HCT116 (cell line): ENCODE measurements at regions not wholly inside any gene's neighbourhood (a gene's known extent, or its start where the extent isn't known, plus 50 kb on each side); places are given as distances from the start of the nearest gene placed in this dataset.

Experiments used
- ATAC-seq: fragments of 200-7000 bp; cut with Tn5 transposase; 2 replicates; pipeline ENCODE4 v1.9.1; 2020; ENCODE audit warnings: mild to moderate bottlenecking, moderate library complexity
- BruUV-seq: library from RNA; stranded (reverse); fragments of 400-500 nt; replicated peaks from 2 replicates; lab custom pipeline; 2021; lab: Mats Ljungman, UMichigan
- CTCF ChIA-PET: fragments of 300-600 bp; sonication (Branson Sonifier 250); formaldehyde crosslinking; loops from one replicate; lab custom pipeline; 2021; ENCODE audit warnings: antibody characterized with exemption; lab: Charles Lee
- POLR2A ChIA-PET: fragments of 300-600, 350-600 bp; sonication (Branson Sonifier 250); formaldehyde crosslinking; loops from one replicate; lab custom pipeline; 2021; ENCODE audit warnings: antibody characterized with exemption; lab: Charles Lee
- RAD21 ChIA-PET, 2 experiments: fragments of 300-600 bp; sonication (Branson Sonifier 250); formaldehyde crosslinking; loops; one replicate each; lab custom pipeline; 2023; ENCODE audit warnings: low total read pairs in 2 of 2; ENCODE audit not compliant: uncharacterized antibody in 2 of 2, unreplicated experiment in 2 of 2, low non-redundant PET in 1 of 2; lab: Charles Lee
- DNase-seq: peaks from one replicate; pipeline ENCODE4 v3.0.0-alpha.2; 2010; ENCODE audit warnings: low read depth, low spot score
- H2AFZ ChIP-seq: fragments of 200-600 bp; shearing (Covaris generic), sonication (generic); 2 replicates; pipeline ENCODE4 v1.6.1; 2017; ENCODE audit warnings: low read depth, mixed run types, mixed read lengths, antibody characterized with exemption, low read length; ENCODE audit not compliant: poor library complexity, severe bottlenecking
- H3K27ac ChIP-seq: 2 replicates; pipeline ENCODE4 v1.5.1; 2012; ENCODE audit warnings: low read depth, low read length
- H3K27me3 ChIP-seq: fragments of 200-600 bp; sonication (generic); 2 replicates; pipeline ENCODE4 v1.6.1; 2016; ENCODE audit warnings: mixed run types, low read length, mixed read lengths; ENCODE audit not compliant: insufficient read depth
- H3K36me3 ChIP-seq, 2 experiments: fragments of 200-500 bp in 1 of 2; fragments of 200-600 bp in 1 of 2; sonication (Bioruptor generic) in 1 of 2; sonication (generic) in 1 of 2; 2 replicates each; pipeline versions ENCODE4 v1.5.1 to v1.6.1; 2014 to 2016; ENCODE audit warnings: low read length in 2 of 2, inconsistent platforms in 1 of 2, mixed read lengths in 1 of 2, mixed run types in 1 of 2; ENCODE audit not compliant: insufficient read depth in 2 of 2, control insufficient read depth in 1 of 2
- H3K4me1 ChIP-seq, 2 experiments: fragments of 200-600 bp in 1 of 2; sonication (generic) in 1 of 2; 2 replicates each; pipeline versions ENCODE4 v1.5.1 to v1.6.1; 2012 to 2017; ENCODE audit warnings: low read length in 2 of 2, inconsistent platforms in 1 of 2, mild to moderate bottlenecking in 1 of 2, mixed read lengths in 1 of 2, mixed run types in 1 of 2, moderate library complexity in 1 of 2; ENCODE audit not compliant: insufficient read depth in 2 of 2, control insufficient read depth in 1 of 2
- H3K4me2 ChIP-seq: fragments of 200-600 bp; sonication (generic); 2 replicates; pipeline ENCODE4 v1.6.1; 2017; ENCODE audit warnings: mixed run types, low read length, mixed read lengths
- H3K4me3 ChIP-seq, 2 experiments: fragments of 200-600 bp in 1 of 2; sonication (generic) in 1 of 2; replicated peaks in 1 of 2; 2 replicates each; pipeline ENCODE4 v1.5.1; 2011 to 2016; ENCODE audit warnings: low read length in 2 of 2, control low read depth in 1 of 2, low read depth in 1 of 2, mild to moderate bottlenecking in 1 of 2, mixed read lengths in 1 of 2, mixed run types in 1 of 2
- H3K79me2 ChIP-seq: fragments of 200-600 bp; sonication (generic); 2 replicates; pipeline ENCODE4 v1.6.1; 2017; ENCODE audit warnings: mild to moderate bottlenecking, mixed run types, low read length, moderate library complexity, mixed read lengths; ENCODE audit not compliant: insufficient read depth
- H3K9ac ChIP-seq: fragments of 200-600 bp; sonication (generic); 2 replicates; pipeline ENCODE4 v1.6.1; 2016; ENCODE audit warnings: low read length, mixed read lengths
- H3K9me2 ChIP-seq: fragments of 200-600 bp; sonication (generic), shearing (Covaris generic); 2 replicates; pipeline ENCODE4 v1.6.1; 2017; ENCODE audit warnings: mixed run types, mild to moderate bottlenecking, moderate library complexity; ENCODE audit not compliant: insufficient read depth
- H3K9me3 ChIP-seq, 2 experiments: fragments of 200-500 bp in 1 of 2; fragments of 200-600 bp in 1 of 2; sonication (Bioruptor generic) in 1 of 2; sonication (generic) in 1 of 2; 2 replicates each; pipeline ENCODE4 v1.6.1; 2014 to 2017; ENCODE audit warnings: low read length in 2 of 2, mixed read lengths in 2 of 2, inconsistent platforms in 1 of 2, low read depth in 1 of 2, mild to moderate bottlenecking in 1 of 2, mixed run types in 1 of 2, moderate library complexity in 1 of 2; ENCODE audit not compliant: control insufficient read depth in 1 of 2, insufficient read depth in 1 of 2
- H4K20me1 ChIP-seq: fragments of 200-600 bp; sonication (generic), shearing (Covaris generic); 2 replicates; pipeline ENCODE4 v1.6.1; 2017; ENCODE audit warnings: mixed run types, mild to moderate bottlenecking, moderate library complexity; ENCODE audit not compliant: insufficient read depth
- CBX3 ChIP-seq: IDR thresholded peaks from 2 replicates; pipeline ENCODE4 v1.6.1; 2012; ENCODE audit warnings: low read depth
- CEBPB ChIP-seq: IDR thresholded peaks from 2 replicates; pipeline ENCODE4 v1.6.1; 2012; ENCODE audit warnings: low read depth
- CTCF ChIP-seq, 3 experiments: fragments of 200-600 bp in 1 of 3; sonication (generic) in 1 of 3; IDR thresholded peaks in 2 of 3; conservative IDR thresholded peaks in 1 of 3; 2 replicates each; pipeline ENCODE4 v1.5.1; 2012 to 2017; ENCODE audit warnings: low read depth in 2 of 3, low read length in 2 of 3, antibody characterized with exemption in 1 of 3, borderline replicate concordance in 1 of 3, control low read depth in 1 of 3, mild to moderate bottlenecking in 1 of 3, mixed read lengths in 1 of 3, mixed run types in 1 of 3, moderate library complexity in 1 of 3; ENCODE audit not compliant: insufficient read depth in 1 of 3
- EGR1 ChIP-seq: IDR thresholded peaks from 2 replicates; pipeline ENCODE4 v1.6.1; 2012; ENCODE audit warnings: low read depth
- ELF1 ChIP-seq: IDR thresholded peaks from 2 replicates; pipeline ENCODE4 v1.6.1; 2012; ENCODE audit warnings: low read depth, borderline replicate concordance
- EZH2 ChIP-seq: fragments of 200-600 bp; sonication (generic); IDR thresholded peaks from 2 replicates; pipeline ENCODE4 v1.6.1; 2017; ENCODE audit warnings: antibody characterized with exemption, mixed run types
- EZH2phosphoT487 ChIP-seq: fragments of 200-600 bp; IDR thresholded peaks from 2 replicates; pipeline ENCODE4 v1.6.1; 2018; ENCODE audit warnings: antibody characterized with exemption, borderline replicate concordance
- JUND ChIP-seq: IDR thresholded peaks from 2 replicates; pipeline ENCODE4 v1.6.1; 2012
- POLR2A ChIP-seq: IDR thresholded peaks from 2 replicates; pipeline ENCODE4 v1.7.0; 2011; ENCODE audit warnings: borderline replicate concordance; ENCODE audit not compliant: insufficient read depth, insufficient read length; ENCODE audit errors: extremely low read depth
- POLR2AphosphoS5 ChIP-seq: IDR thresholded peaks from 2 replicates; pipeline ENCODE4 v1.6.1; 2011; ENCODE audit warnings: mild to moderate bottlenecking, low read depth, low read length, moderate library complexity
- REST ChIP-seq: IDR thresholded peaks from 2 replicates; pipeline ENCODE4 v1.6.1; 2012; ENCODE audit warnings: low read depth
- SP1 ChIP-seq: IDR thresholded peaks from 2 replicates; pipeline ENCODE4 v1.6.1; 2012; ENCODE audit warnings: low read depth
- SRF ChIP-seq: IDR thresholded peaks from 2 replicates; pipeline ENCODE4 v1.6.1; 2012; ENCODE audit warnings: low read depth
- TCF7L2 ChIP-seq: IDR thresholded peaks from 2 replicates; pipeline ENCODE4 v1.7.0; 2011; ENCODE audit warnings: borderline replicate concordance, inconsistent platforms; ENCODE audit not compliant: insufficient read depth, insufficient read length; ENCODE audit errors: extremely low read depth
- ZBTB33 ChIP-seq: IDR thresholded peaks from 2 replicates; pipeline ENCODE4 v1.6.1; 2011; ENCODE audit warnings: mild to moderate bottlenecking, low read length, moderate library complexity; ENCODE audit not compliant: insufficient replicate concordance; ENCODE audit errors: extremely low read depth
- intact Hi-C: fragments of 100-400 bp; cut with micrococcal nuclease; formaldehyde crosslinking; loops from 2 replicates; pipeline ENCODE4 v1.10.0; 2022

GRCh38 chr22:27588268-27588667, 213.3 kb downstream of the MN1 start (continued):
- no peak for TF ChIP-seq REST

GRCh38 chr22:27588915-27589314, 212.6 kb downstream of the MN1 start:
- no peaks in the 10 kb centered on the region for H3K79me2 ChIP-seq
- H3K4me1 ChIP-seq, result no peaks in the 10 kb centered on the region
- CTCF ChIA-PET, result no interaction called here
- DNase-seq (no peak), ATAC-seq (no peak)
- no peaks in the 10 kb centered on the region for H4K20me1 ChIP-seq
- BruUV-seq, result no TSS peak
- no peaks in the 10 kb centered on the region for H3K9me2 ChIP-seq
- no peak overlapping the region for H3K27ac ChIP-seq
- no peak overlapping the region for H2AFZ ChIP-seq
- intact Hi-C loops, result no loop called here
- no peak overlapping the region for H3K4me2 ChIP-seq
- H3K9ac ChIP-seq, result no peak overlapping the region
- RAD21 ChIA-PET, result no interaction called here
- no peaks in the 10 kb centered on the region; the same call in 1 of the 2 replicates for H3K27me3 ChIP-seq
- POLR2A ChIA-PET, result no interaction called here
- no peak overlapping the region for H3K4me3 ChIP-seq
- no peaks in the 10 kb centered on the region for H3K9me3 ChIP-seq
- H3K36me3 ChIP-seq, result no peaks in the 10 kb centered on the region
- TF ChIP-seq REST (no peak), POLR2AphosphoS5 (no peak), EZH2phosphoT487 (no peak), SRF (no peak), ELF1 (no peak), CEBPB (no peak), POLR2A (no peak), CBX3 (no peak), EGR1 (no peak), JUND (no peak), CTCF (IDR thresholded peaks at IDR 0.05 in 2 of 3, conservative IDR thresholded peaks at IDR 0.05 in 1 of 3; ENCODE audit: borderline replicate concordance in 1 of 3, insufficient read depth in 1 of 3, low read depth in 2 of 3, low read length in 2 of 3) (no peak), EZH2 (no peak), ZBTB33 (no peak), TCF7L2 (no peak), SP1 (no peak)
